ENCODE measurements at regions not wholly inside any gene's neighbourhood (a gene's known extent, or its start where the extent isn't known, plus 50 kb on each side); places are given as distances from the start of the nearest gene placed in this dataset.

- H3K4me3 Mint-ChIP-seq: no peak overlapping the region
- no peaks in the 10 kb centered on the region for H3K27me3 Mint-ChIP-seq
- H3K9me3 Mint-ChIP-seq: peaks cover 5% of the 10 kb centered on the region
- H3K4me1 Mint-ChIP-seq: no peaks in the 10 kb centered on the region
- H3K36me3 Mint-ChIP-seq: no peaks in the 10 kb centered on the region
- no peak for ATAC-seq
- no peak overlapping the region for H3K27ac Mint-ChIP-seq
Observed at GRCh38 chr16:6356911-6357310, 975.7 kb upstream of the RBFOX1 start.

DNA sequence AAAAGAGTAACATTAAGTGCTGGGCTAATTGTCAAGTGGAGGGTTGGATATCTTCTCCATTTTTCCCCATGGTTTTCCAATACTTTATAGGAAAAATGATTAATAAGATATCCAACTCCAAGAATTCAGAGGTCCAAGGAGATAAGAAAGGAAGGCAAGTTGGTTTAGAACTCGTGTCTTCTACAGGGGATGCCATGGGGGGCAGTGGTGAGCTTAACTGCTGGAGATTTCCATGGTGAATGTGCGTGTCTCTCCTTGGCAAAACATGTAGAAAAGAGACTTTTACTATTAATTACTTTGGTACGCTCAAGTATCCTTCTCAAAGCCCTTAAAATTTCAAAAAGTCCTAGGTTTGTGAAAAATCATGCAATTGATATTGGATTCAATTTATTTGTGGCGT, 982.9 kb upstream of the RBFOX1 start:
- no peak overlapping the region for H3K27ac Mint-ChIP-seq
- no peaks in the 10 kb centered on the region for H3K27me3 Mint-ChIP-seq
- no peaks in the 10 kb centered on the region for H3K36me3 Mint-ChIP-seq
- ATAC-seq: no peak
- no peaks in the 10 kb centered on the region for H3K4me1 Mint-ChIP-seq
- H3K4me3 Mint-ChIP-seq: no peak overlapping the region
- H3K9me3 Mint-ChIP-seq: peaks cover 12% of the 10 kb centered on the region

- H3K4me3 Mint-ChIP-seq: no peak overlapping the region
- H3K9me3 Mint-ChIP-seq: peaks cover 20% of the 10 kb centered on the region
- no peak overlapping the region for H3K27ac Mint-ChIP-seq
- ATAC-seq: no peak
- no peaks in the 10 kb centered on the region for H3K36me3 Mint-ChIP-seq
- no peaks in the 10 kb centered on the region for H3K27me3 Mint-ChIP-seq
- no peaks in the 10 kb centered on the region for H3K4me1 Mint-ChIP-seq
Observed at GRCh38 chr16:6345090-6345489, 987.6 kb upstream of the RBFOX1 start.

- Mint-ChIP-seq H3K36me3 (no peaks in the 10 kb centered on the region), H3K27me3 (no peaks in the 10 kb centered on the region), H3K27ac (no peak overlapping the region), H3K4me3 (no peak overlapping the region), H3K4me1 (no peaks in the 10 kb centered on the region), H3K9me3 (peaks cover 24% of the 10 kb centered on the region)
- no peak for ATAC-seq
Observed at GRCh38 chr16:6343157-6343556, 989.5 kb upstream of the RBFOX1 start.

- Mint-ChIP-seq H3K4me3 (no peak overlapping the region), H3K4me1 (no peaks in the 10 kb centered on the region), H3K27me3 (no peaks in the 10 kb centered on the region), H3K27ac (no peak overlapping the region), H3K9me3 (peaks cover 21% of the 10 kb centered on the region), H3K36me3 (no peaks in the 10 kb centered on the region)
- ATAC-seq: no peak
Observed at GRCh38 chr16:6341981-6342380, 990.7 kb upstream of the RBFOX1 start.

DNA sequence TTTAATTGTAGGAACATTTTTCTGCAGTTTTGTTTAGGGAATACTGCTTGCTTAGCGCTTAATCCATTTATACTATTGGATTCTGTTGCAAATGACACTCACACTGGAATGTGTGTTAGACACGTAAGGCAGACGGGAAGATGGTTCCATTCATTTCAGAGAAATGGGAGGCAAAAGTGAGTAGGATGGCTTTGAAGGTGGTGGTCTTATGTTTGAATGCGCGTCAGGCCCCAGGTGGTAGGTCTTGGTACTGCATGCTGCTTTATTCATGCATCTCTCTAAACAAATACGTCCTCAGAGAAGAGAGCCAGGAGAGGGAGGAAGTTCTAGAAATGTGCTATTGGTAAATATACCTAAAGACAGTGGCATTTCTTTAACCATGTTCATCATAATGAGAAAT, 997.6 kb upstream of the RBFOX1 start:
- Mint-ChIP-seq H3K4me3 (no peak overlapping the region), H3K36me3 (no peaks in the 10 kb centered on the region), H3K9me3 (peaks cover 8% of the 10 kb centered on the region), H3K27ac (no peak overlapping the region), H3K4me1 (no peaks in the 10 kb centered on the region), H3K27me3 (no peaks in the 10 kb centered on the region)
- ATAC-seq: no peak

DNA sequence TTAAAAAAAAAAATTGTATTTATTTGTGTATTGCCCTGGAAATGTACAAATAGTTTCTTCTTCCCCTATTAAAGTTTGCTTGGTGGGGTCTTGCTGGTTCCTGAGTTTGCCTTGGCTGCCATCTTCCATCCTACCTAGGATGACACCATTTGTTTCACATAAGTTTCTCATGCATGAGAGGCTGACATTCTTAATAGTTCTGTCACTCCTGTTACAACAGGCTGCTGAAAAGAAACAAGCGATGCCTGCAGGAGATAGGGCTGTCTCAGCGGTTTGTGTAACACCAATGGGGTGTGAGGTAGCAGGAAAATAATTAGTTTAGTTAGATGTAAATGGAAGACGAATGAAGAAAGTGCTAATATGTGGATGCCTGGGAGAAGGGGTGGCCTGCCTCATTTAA, 1000.9 kb upstream of the RBFOX1 start:
- Mint-ChIP-seq H3K4me3 (no peak overlapping the region), H3K9me3 (peaks cover 4% of the 10 kb centered on the region), H3K27ac (no peak overlapping the region), H3K27me3 (no peaks in the 10 kb centered on the region), H3K36me3 (no peaks in the 10 kb centered on the region), H3K4me1 (no peaks in the 10 kb centered on the region)
- no peak for ATAC-seq

- no peaks in the 10 kb centered on the region for H3K36me3 Mint-ChIP-seq
- H3K4me3 Mint-ChIP-seq: no peak overlapping the region
- no peaks in the 10 kb centered on the region for H3K27me3 Mint-ChIP-seq
- no peak for ATAC-seq
- H3K4me1 Mint-ChIP-seq: no peaks in the 10 kb centered on the region
- H3K9me3 Mint-ChIP-seq: peaks cover 6% of the 10 kb centered on the region
- H3K27ac Mint-ChIP-seq: no peak overlapping the region
Observed at GRCh38 chr16:6317934-6318333, 1014.7 kb upstream of the RBFOX1 start.

- no peak overlapping the region for H3K27ac Mint-ChIP-seq
- no peak overlapping the region for H3K4me3 Mint-ChIP-seq
- no peaks in the 10 kb centered on the region for H3K36me3 Mint-ChIP-seq
- H3K4me1 Mint-ChIP-seq: no peaks in the 10 kb centered on the region
- ATAC-seq: no peak
- no peaks in the 10 kb centered on the region for H3K27me3 Mint-ChIP-seq
- H3K9me3 Mint-ChIP-seq: peaks cover 2% of the 10 kb centered on the region
Observed at GRCh38 chr16:6309271-6309670, 1023.4 kb upstream of the RBFOX1 start.

- peaks cover 2% of the 10 kb centered on the region for H3K9me3 Mint-ChIP-seq
- H3K4me3 Mint-ChIP-seq: no peak overlapping the region
- no peaks in the 10 kb centered on the region for H3K36me3 Mint-ChIP-seq
- H3K4me1 Mint-ChIP-seq: no peaks in the 10 kb centered on the region
- no peak for ATAC-seq
- H3K27me3 Mint-ChIP-seq: no peaks in the 10 kb centered on the region
- no peak overlapping the region for H3K27ac Mint-ChIP-seq
Observed at GRCh38 chr16:6308176-6308575, 1024.5 kb upstream of the RBFOX1 start.

DNA sequence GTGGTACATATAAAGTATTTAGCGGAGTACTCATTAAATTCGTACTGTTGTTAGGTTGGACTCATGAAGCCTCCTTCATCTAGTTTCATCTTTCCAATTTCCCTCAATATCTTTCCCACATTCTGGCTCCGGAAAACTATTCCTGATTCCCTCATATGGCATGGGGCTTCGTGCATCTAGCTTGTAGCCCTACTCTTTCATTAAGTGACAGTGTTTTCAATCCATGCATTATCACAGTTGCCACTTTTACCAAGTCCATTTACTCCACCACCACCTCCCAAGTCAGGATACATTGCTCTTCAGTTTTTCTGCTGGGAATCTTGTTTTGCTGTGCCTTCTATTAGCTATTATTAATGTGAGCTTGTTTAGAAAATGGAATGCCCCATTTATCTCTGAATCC, 1032.1 kb upstream of the RBFOX1 start:
- no peaks in the 10 kb centered on the region for H3K36me3 Mint-ChIP-seq
- H3K27me3 Mint-ChIP-seq: no peaks in the 10 kb centered on the region
- H3K27ac Mint-ChIP-seq: no peak overlapping the region
- H3K4me3 Mint-ChIP-seq: no peak overlapping the region
- H3K4me1 Mint-ChIP-seq: no peaks in the 10 kb centered on the region
- no peak for ATAC-seq
- H3K9me3 Mint-ChIP-seq: peaks cover 6% of the 10 kb centered on the region

DNA sequence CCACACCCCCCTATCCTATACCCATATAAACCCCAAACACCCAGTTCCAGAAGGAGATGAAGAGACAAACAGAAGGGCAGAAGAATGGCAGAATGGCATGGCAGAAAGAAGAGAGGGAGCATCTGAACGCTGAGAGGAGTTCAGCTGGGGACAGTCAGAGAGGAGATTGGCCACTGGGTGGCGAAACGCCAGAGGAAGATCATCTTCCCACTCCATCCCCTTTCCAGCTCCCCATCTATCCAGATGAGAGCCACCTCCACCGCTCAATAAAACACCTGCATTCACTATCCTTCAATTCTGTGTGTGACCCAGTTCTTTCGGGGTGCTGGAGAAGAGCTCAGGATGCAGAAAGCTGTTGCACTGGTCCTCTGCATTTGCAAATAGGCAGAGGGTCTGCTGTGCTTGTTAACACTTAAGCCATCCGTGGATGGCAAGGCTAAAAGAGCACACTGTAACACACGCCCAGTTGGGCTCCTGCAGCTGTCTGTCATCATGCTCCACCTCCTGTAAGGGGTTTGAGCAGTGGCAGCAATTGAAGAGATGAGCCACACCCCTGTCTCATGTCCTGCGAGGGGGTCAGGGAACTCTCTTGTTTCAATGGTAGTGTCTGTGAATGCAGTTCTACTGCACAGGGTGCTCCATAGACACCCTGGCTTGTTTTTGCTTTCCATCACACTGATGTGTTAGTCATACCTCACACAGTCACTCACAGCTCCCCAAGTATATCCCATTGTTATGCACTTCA, 1034.8 kb upstream of the RBFOX1 start:
- H3K27me3 Mint-ChIP-seq: no peaks in the 10 kb centered on the region
- H3K27ac Mint-ChIP-seq: no peak overlapping the region
- H3K4me1 Mint-ChIP-seq: no peaks in the 10 kb centered on the region
- ATAC-seq: no peak
- no peaks in the 10 kb centered on the region for H3K36me3 Mint-ChIP-seq
- H3K4me3 Mint-ChIP-seq: no peak overlapping the region
- H3K9me3 Mint-ChIP-seq: peaks cover 6% of the 10 kb centered on the region

- H3K27ac Mint-ChIP-seq: no peak overlapping the region
- H3K27me3 Mint-ChIP-seq: no peaks in the 10 kb centered on the region
- no peaks in the 10 kb centered on the region for H3K4me1 Mint-ChIP-seq
- H3K4me3 Mint-ChIP-seq: no peak overlapping the region
- H3K36me3 Mint-ChIP-seq: no peaks in the 10 kb centered on the region
- H3K9me3 Mint-ChIP-seq: peaks cover 12% of the 10 kb centered on the region
- no peak for ATAC-seq
Observed at GRCh38 chr16:6286176-6286575, 1046.5 kb upstream of the RBFOX1 start.

DNA sequence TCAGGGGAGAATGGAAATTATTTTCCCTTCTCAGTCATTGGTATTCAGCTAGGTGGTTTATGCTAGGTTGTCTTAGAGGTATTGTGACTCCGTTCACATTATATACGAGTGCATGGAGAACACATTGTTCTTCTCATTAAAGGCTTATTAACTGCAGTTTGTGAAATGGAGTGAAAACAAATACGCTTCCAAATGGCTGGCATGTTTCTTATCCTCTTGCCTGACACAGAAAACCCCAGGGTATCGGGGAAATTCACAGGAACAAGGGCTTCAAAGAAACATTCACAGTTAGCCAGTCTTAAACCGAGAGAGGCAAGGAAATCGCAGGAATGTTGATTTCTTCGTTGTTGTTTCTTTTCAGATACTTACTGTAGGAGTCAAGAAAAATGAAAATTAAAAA, 1047.9 kb upstream of the RBFOX1 start:
- H3K9me3 Mint-ChIP-seq: peaks cover 4% of the 10 kb centered on the region
- no peaks in the 10 kb centered on the region for H3K27me3 Mint-ChIP-seq
- H3K36me3 Mint-ChIP-seq: no peaks in the 10 kb centered on the region
- no peak overlapping the region for H3K27ac Mint-ChIP-seq
- no peaks in the 10 kb centered on the region for H3K4me1 Mint-ChIP-seq
- no peak for ATAC-seq
- H3K4me3 Mint-ChIP-seq: no peak overlapping the region

- no peak for ATAC-seq
- H3K4me1 Mint-ChIP-seq: no peaks in the 10 kb centered on the region
- H3K27ac Mint-ChIP-seq: no peak overlapping the region
- H3K4me3 Mint-ChIP-seq: no peak overlapping the region
- no peaks in the 10 kb centered on the region for H3K27me3 Mint-ChIP-seq
- H3K36me3 Mint-ChIP-seq: no peaks in the 10 kb centered on the region
- H3K9me3 Mint-ChIP-seq: no peaks in the 10 kb centered on the region
Observed at GRCh38 chr16:6281994-6282393, 1050.7 kb upstream of the RBFOX1 start.

GRCh38 chr16:6281274-6281673, 1051.4 kb upstream of the RBFOX1 start:
- no peak for ATAC-seq
- H3K27me3 Mint-ChIP-seq: no peaks in the 10 kb centered on the region
- no peaks in the 10 kb centered on the region for H3K36me3 Mint-ChIP-seq
- no peak overlapping the region for H3K4me3 Mint-ChIP-seq
- H3K27ac Mint-ChIP-seq: no peak overlapping the region
- no peaks in the 10 kb centered on the region for H3K4me1 Mint-ChIP-seq
- H3K9me3 Mint-ChIP-seq: no peaks in the 10 kb centered on the region

- Mint-ChIP-seq H3K4me3 (no peak overlapping the region), H3K4me1 (no peaks in the 10 kb centered on the region), H3K27me3 (no peaks in the 10 kb centered on the region), H3K27ac (no peak overlapping the region), H3K36me3 (no peaks in the 10 kb centered on the region), H3K9me3 (peaks cover 2% of the 10 kb centered on the region)
- ATAC-seq: no peak
Observed at GRCh38 chr16:6280055-6280454, 1052.6 kb upstream of the RBFOX1 start.
